Cardiac fibroblast (primary cell): ENCODE measurements at regions not wholly inside any gene's neighbourhood (a gene's known extent, or its start where the extent isn't known, plus 50 kb on each side); places are given as distances from the start of the nearest gene placed in this dataset.

Experiments
- DNase-seq, 2 donors: peaks; one replicate each; pipeline versions ENCODE4 v3.0.0 to v3.0.0-alpha.2; 2010; ENCODE audit warnings: low read depth in 2 of 2
- H3K4me3 ChIP-seq, 2 donors: replicated peaks in 1 of 2; 1 replicate in 1 of 2; 2 replicates in 1 of 2; pipeline ENCODE4 v1.5.1; 2011; ENCODE audit warnings: low read depth in 2 of 2, low read length in 2 of 2, mild to moderate bottlenecking in 2 of 2, moderate library complexity in 1 of 2
- TF ChIP-seq, protein P1 (sequence below): IDR thresholded peaks from one replicate; pipeline ENCODE4 v1.5.1; 2011; ENCODE audit warnings: low read depth, mild to moderate bottlenecking, low read length, inconsistent platforms

DNA sequence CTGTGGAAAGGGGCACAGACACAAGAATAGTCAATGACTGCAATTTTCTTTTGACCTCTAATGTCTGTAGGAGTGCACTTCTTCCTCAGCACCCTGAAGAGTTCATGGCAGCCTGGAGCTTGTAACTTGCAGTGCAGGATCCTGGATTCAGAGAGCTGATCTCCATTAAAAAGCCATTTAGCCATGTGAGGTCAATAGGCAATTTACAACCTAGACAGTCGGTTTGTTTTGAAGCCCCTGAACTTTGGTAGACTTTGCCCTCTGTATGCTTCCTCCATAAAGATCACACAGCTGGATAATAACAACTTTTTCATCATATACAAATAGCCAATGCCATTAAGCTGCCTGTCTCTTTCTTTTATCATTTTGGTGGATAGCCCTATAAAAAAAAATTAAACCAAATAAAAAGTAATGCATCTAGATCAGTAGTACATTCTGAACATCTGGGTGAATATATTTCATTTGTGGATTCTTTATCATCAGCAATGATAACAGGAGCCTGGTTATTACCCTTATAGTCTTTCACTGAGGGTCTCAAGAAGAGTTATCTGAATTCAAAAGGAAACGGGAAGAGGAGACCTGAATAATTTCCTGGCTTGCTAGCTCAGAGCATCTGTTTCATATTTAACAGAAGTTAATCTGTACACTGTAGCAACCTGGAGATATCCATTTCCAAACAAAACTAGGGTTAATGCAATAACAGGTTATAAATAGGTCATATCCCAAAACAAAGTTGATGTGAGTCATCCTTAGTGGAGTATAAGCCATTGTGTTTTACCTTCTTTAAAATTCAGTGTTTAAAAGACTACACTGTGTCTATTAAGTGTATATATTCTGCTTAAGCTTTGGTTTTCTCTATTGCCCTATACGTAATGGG, 193.8 kb upstream of the ACTBL2 start:
- TF ChIP-seq, protein P1, sequence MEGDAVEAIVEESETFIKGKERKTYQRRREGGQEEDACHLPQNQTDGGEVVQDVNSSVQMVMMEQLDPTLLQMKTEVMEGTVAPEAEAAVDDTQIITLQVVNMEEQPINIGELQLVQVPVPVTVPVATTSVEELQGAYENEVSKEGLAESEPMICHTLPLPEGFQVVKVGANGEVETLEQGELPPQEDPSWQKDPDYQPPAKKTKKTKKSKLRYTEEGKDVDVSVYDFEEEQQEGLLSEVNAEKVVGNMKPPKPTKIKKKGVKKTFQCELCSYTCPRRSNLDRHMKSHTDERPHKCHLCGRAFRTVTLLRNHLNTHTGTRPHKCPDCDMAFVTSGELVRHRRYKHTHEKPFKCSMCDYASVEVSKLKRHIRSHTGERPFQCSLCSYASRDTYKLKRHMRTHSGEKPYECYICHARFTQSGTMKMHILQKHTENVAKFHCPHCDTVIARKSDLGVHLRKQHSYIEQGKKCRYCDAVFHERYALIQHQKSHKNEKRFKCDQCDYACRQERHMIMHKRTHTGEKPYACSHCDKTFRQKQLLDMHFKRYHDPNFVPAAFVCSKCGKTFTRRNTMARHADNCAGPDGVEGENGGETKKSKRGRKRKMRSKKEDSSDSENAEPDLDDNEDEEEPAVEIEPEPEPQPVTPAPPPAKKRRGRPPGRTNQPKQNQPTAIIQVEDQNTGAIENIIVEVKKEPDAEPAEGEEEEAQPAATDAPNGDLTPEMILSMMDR, result no peak
- no peak overlapping the region for H3K4me3 ChIP-seq
- peak; percentile 40 to 62 for DNase-seq

DNA sequence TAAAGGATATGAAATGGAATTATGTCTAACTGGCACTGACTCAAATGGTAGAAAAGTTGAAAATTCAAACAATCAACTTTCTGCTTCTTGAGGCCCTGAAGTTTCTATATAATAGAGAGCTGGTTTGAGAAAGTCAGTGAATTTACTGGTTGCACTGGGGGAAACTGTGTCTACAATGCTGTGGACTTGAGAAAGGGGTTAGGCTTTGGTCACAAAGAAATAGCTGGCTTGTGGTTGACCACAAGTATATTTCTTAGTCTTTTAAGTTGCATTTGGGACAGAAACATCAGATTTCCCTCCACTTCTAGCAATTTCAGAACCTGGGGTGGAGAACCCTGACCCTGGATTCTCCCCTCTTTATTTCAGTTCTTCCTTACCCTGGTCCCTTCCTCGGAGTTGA, 192.6 kb upstream of the ACTBL2 start:
- no peak overlapping the region for H3K4me3 ChIP-seq
- DNase-seq, result no peak
- TF ChIP-seq, protein P1, result no peak

GRCh38 chr5:57671371-57671770, 188.8 kb upstream of the ACTBL2 start:
- no peak overlapping the region for H3K4me3 ChIP-seq
- TF ChIP-seq, protein P1, result no peak
- no peak for DNase-seq

GRCh38 chr5:57666582-57666981, 184.0 kb upstream of the ACTBL2 start:
- TF ChIP-seq, protein P1, result no peak
- H3K4me3 ChIP-seq, result no peak overlapping the region
- DNase-seq, result peak; percentile 34 to 37

- TF ChIP-seq, protein P1, result no peak
- no peak for DNase-seq
- no peak overlapping the region for H3K4me3 ChIP-seq
Measured at GRCh38 chr5:57665146-57665936, 182.7 kb upstream of the ACTBL2 start.

DNA sequence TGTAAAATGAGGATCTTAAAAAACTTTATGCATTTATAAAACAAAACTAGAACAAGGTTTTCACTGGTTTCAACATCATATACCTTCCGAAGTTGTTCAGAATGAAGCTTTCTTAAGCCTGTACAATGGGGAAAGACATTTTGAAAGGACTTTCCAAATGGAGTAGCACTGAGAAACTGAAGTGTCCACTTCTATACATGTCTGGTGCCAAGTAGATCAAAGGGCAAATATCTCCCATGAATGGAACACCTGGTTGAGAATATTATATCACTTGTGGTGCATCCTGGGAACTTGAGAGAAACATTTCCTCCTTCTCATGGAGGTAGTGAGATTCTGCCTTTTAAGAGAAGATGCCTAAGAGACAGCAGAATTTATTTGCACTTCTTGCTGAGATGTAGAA, 182.1 kb upstream of the ACTBL2 start:
- DNase-seq, result no peak
- TF ChIP-seq, protein P1, result no peak
- no peak overlapping the region for H3K4me3 ChIP-seq
